ENCODE measurements at regions not wholly inside any gene's neighbourhood (a gene's known extent, or its start where the extent isn't known, plus 50 kb on each side); places are given as distances from the start of the nearest gene placed in this dataset.
"Not testable (repeated sequence)": the region's sequence is repeated elsewhere in the genome, so short reads cannot be mapped to it uniquely, and the experiment has no call there.

DNA sequence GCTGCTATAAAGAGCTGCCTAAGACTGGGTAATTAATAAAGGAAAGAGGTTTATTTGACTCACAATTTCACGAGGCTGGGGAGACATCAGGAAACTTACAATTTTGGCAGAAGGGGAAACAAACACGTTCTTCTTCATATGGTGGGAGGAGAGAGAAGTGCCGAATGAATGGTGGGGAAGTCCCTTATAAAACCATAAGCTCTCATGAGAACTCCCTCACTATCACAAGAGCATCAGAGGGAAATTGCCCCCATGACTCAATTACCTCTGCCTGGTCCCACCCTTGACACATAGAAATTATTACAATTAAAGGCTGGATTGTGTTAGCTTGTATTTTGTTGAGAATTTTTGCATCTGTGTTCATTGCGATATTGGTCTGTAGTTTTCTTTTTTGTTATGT is 460.5 kb upstream of the RAB6C start:
- no peaks in the 10 kb centered on the region for H3K9me3 ChIP-seq
- H3K27me3 ChIP-seq (ENCODE audit: insufficient read depth in 3 of 3, low read length in 2 of 3) = no peaks in the 10 kb centered on the region
- TF ChIP-seq, protein P1, sequence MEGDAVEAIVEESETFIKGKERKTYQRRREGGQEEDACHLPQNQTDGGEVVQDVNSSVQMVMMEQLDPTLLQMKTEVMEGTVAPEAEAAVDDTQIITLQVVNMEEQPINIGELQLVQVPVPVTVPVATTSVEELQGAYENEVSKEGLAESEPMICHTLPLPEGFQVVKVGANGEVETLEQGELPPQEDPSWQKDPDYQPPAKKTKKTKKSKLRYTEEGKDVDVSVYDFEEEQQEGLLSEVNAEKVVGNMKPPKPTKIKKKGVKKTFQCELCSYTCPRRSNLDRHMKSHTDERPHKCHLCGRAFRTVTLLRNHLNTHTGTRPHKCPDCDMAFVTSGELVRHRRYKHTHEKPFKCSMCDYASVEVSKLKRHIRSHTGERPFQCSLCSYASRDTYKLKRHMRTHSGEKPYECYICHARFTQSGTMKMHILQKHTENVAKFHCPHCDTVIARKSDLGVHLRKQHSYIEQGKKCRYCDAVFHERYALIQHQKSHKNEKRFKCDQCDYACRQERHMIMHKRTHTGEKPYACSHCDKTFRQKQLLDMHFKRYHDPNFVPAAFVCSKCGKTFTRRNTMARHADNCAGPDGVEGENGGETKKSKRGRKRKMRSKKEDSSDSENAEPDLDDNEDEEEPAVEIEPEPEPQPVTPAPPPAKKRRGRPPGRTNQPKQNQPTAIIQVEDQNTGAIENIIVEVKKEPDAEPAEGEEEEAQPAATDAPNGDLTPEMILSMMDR (IDR thresholded peaks at IDR 0.05) = no peak
- intact Hi-C loops (cut with DNase I) = no loop called here
- no peak overlapping the region for H3K4me3 ChIP-seq
- no peaks in the 10 kb centered on the region for H3K36me3 ChIP-seq (ENCODE audit: insufficient read depth in 1 of 2, low read depth in 1 of 2)
- no peaks in the 10 kb centered on the region for H3K4me1 ChIP-seq
- ATAC-seq = no peak
- no peak overlapping the region for H3K27ac ChIP-seq
- WGBS, 3 donors = 52 to 61% (median 57%) methylated on average over 4 of the region's 4 CpGs
- DNase-seq = no peak

DNA sequence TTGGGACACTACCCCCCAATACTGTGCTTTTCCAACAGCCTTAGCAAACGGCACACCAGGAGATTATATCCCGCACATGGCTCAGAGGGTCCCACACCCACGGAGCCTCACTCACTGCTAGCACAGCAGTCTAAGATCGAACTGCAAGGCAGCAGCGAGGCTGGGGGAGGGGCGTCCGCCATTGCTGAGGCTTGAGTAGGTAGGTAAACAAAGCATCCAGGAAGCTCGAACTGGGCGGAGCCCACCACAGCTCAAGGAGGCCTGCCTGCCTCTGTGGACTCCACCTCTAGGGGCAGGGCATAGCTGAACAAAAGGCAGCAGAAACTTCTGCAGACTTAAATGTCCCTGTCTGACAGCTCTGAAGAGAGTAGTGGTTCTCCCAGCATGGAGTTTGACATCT is 447.3 kb upstream of the RAB6C start:
- not testable (repeated sequence) for ATAC-seq
- 92 to 95% (median 93%) methylated on average over 9 of the region's 9 CpGs for WGBS, 3 donors

DNA sequence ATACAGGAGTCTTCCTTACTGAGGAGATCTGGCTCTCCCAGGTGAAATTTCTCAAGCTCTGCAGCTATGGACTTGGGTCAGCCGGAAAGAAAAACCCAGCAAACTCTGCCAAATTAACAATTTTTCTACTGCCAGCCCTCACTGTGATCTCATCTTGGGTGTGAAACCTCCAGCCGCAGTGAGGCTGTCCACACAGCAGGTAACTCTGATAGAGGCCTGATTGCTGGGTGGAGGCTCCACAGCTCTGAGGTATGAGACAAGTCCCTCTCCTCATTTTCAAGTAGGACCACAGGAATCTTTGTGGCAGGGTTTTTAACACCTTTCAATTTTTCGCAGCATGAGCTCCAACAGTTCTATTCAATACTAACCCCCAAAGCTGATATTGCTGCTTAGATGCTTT is 430.6 kb upstream of the RAB6C start:
- Histone ChIP-seq H3K4me1 (no peaks in the 10 kb centered on the region), H3K27me3 (ENCODE audit: insufficient read depth in 3 of 3, low read length in 2 of 3) (no peaks in the 10 kb centered on the region), H3K4me3 (no peak overlapping the region), H3K9me3 (no peaks in the 10 kb centered on the region), H3K36me3 (ENCODE audit: insufficient read depth in 1 of 2, low read depth in 1 of 2) (no peaks in the 10 kb centered on the region), H3K27ac (no peak overlapping the region)
- 60 to 88% (median 75%) methylated on average over 3 of the region's 3 CpGs for WGBS, 3 donors
- ATAC-seq = no peak
- TF ChIP-seq, protein P1 (IDR thresholded peaks at IDR 0.05) = no peak
- intact Hi-C loops (cut with DNase I) = no loop called here
- no peak for DNase-seq

More for the DNA sequence above, 447.3 kb upstream of the RAB6C start:
- H3K4me3 ChIP-seq; H3K4me1 ChIP-seq; intact Hi-C loops (cut with DNase I); H3K36me3 ChIP-seq (ENCODE audit: insufficient read depth in 1 of 2, low read depth in 1 of 2); H3K27me3 ChIP-seq (ENCODE audit: insufficient read depth in 3 of 3, low read length in 2 of 3); H3K27ac ChIP-seq; DNase-seq; H3K9me3 ChIP-seq: not testable (repeated sequence)

DNA sequence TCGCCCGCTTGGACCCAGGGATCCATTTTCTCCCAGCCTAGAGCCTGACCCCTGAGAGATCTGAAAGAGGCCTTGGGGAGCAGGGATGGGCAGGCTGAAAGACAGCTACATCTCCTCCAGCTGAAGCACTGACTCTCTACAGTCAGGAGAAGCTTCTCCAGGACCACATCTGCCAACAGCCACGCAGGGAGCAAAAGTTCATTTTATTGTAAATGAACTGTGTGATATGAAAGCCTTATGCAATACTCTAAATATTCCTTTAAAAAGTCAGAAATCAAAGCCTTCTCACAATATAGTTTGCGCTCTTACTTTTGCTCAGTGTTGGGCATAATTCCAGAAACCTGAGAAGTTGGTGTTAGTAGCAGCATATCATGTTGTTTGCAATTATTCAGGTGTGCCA is 428.9 kb upstream of the RAB6C start:
- intact Hi-C loops (cut with DNase I) = no loop called here
- no peaks in the 10 kb centered on the region for H3K36me3 ChIP-seq (ENCODE audit: insufficient read depth in 1 of 2, low read depth in 1 of 2)
- DNase-seq = no peak
- WGBS, 3 donors = 79 to 89% (median 81%) methylated on average over 4 of the region's 4 CpGs
- no peaks in the 10 kb centered on the region for H3K4me1 ChIP-seq
- H3K27ac ChIP-seq = no peak overlapping the region
- no peak for ATAC-seq
- no peaks in the 10 kb centered on the region for H3K27me3 ChIP-seq (ENCODE audit: insufficient read depth in 3 of 3, low read length in 2 of 3)
- TF ChIP-seq, protein P1 (IDR thresholded peaks at IDR 0.05) = no peak
- no peak overlapping the region for H3K4me3 ChIP-seq
- no peaks in the 10 kb centered on the region for H3K9me3 ChIP-seq

DNA sequence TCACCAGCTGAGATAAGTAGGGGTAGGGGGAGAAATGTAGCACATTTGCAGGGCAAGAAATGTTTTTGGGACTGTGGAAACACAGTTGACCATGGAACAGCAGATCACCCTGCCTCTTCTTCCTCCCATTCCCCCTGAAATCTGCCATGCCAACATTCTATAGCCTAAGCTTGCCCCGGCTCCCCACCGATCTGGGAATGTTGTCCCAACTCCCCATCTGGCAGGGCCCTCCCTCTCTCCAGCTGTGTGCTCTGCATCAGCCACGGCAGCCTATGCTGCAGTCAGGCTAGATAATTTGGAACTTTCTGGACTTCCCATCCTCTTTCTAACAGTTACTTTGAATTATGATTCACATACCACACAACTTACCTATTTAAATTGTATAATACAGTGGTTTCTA is 425.1 kb upstream of the RAB6C start:
- WGBS, 3 donors = 13 to 18% (median 15%) methylated on average over 3 of the region's 3 CpGs
- H3K27ac ChIP-seq = no peak overlapping the region
- TF ChIP-seq, protein P1 (IDR thresholded peaks at IDR 0.05) = no peak
- intact Hi-C loops (cut with DNase I) = no loop called here
- H3K4me3 ChIP-seq = no peak overlapping the region
- H3K4me1 ChIP-seq = no peaks in the 10 kb centered on the region
- peaks cover 2% of the 10 kb centered on the region for H3K9me3 ChIP-seq
- no peak for DNase-seq
- no peaks in the 10 kb centered on the region for H3K36me3 ChIP-seq (ENCODE audit: insufficient read depth in 1 of 2, low read depth in 1 of 2)
- ATAC-seq = no peak
- peaks cover 0 to 6% (median 0%) of the 10 kb centered on the region in 3 donors for H3K27me3 ChIP-seq (ENCODE audit: insufficient read depth in 3 of 3, low read length in 2 of 3)

All from psoas muscle (tissue), 7 donors.